22Rv1 (cell line): ENCODE measurements at regions not wholly inside any gene's neighbourhood (a gene's known extent, or its start where the extent isn't known, plus 50 kb on each side); places are given as distances from the start of the nearest gene placed in this dataset.

Experiments used
- CTCF ChIP-seq: fragments of 450-650 bp; IDR thresholded peaks from 2 replicates; pipeline ENCODE4 v1.5.1; 2017; ENCODE audit warnings: mild to moderate bottlenecking
- ZFX ChIP-seq: fragments of 450-650 bp; IDR thresholded peaks from 2 replicates; pipeline ENCODE4 v1.6.1; 2017; ENCODE audit warnings: antibody characterized with exemption, borderline replicate concordance

- TF ChIP-seq CTCF (no peak), ZFX (no peak)
Observed at GRCh38 chr10:3848005-3848774, 63.2 kb upstream of the KLF6 start.
